ENCODE measurements at regions not wholly inside any gene's neighbourhood (a gene's known extent, or its start where the extent isn't known, plus 50 kb on each side); places are given as distances from the start of the nearest gene placed in this dataset.
"Not testable (repeated sequence)": the region's sequence is repeated elsewhere in the genome, so short reads cannot be mapped to it uniquely, and the experiment has no call there.

DNA sequence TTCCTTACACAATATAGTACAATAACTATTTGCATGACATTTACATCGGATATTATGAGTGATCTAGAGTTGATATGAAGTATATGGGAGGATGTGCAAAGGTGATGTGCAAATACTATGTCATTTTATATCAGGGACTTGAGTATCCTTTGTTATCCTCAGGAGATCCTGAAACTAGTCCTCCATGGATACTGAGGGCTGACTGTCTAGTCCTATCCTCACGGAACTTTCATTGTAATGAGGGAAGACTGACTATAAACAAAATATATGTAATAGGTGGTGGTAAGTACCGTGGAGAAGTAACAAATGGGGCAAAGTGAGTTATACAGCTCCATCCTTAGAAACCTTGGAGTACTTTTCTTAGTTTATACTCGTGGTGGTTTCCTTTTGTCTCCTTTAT lies 1373.1 kb downstream of the CDH12 start:
- ATAC-seq; intact Hi-C loops (cut with DNase I); H3K27me3 ChIP-seq; H3K9me3 ChIP-seq; H3K4me3 ChIP-seq; FAIRE-seq; H3K27ac ChIP-seq; H3K4me1 ChIP-seq; DNase-seq: not testable (repeated sequence)
- WGBS, 2 donors: 90% methylated on average over 3 of the region's 4 CpGs
- H3K36me3 ChIP-seq: peaks cover 0 to 19% (median 0%) of the 10 kb centered on the region in 3 donors

- FAIRE-seq; intact Hi-C loops (cut with DNase I); H3K36me3 ChIP-seq; H3K4me1 ChIP-seq; H3K9me3 ChIP-seq; DNase-seq; ATAC-seq; H3K4me3 ChIP-seq; H3K27ac ChIP-seq; H3K27me3 ChIP-seq: not testable (repeated sequence)
- WGBS, 2 donors: 94 to 95% methylated on average over 4 to 6 of the region's 6 CpGs
Observed at GRCh38 chr5:21473981-21474380, 1379.2 kb downstream of the CDH12 start.

DNA sequence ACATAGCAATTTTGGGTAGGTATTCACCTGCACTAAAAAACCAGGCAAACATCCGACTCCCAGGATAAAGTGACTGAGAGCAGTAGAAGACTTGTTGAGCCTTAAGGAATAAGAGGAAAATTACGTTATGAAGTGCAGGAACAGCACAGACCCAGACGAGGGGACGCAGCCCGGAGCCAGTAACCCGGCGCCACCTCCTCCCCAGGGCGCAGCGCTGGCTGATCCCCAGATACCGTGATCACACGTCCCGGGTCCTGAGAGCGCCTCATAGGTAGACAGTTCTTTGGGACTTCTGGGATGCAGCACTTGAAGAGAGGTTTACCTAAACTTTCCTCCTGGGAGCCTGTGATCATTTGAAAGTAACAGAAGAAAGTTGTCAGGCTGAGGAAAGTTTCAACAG lies 1379.7 kb downstream of the CDH12 start:
- 96 to 98% methylated on average over 13 of the region's 13 CpGs for WGBS, 2 donors
- FAIRE-seq; H3K27me3 ChIP-seq; intact Hi-C loops (cut with DNase I); H3K27ac ChIP-seq; ATAC-seq; DNase-seq; H3K36me3 ChIP-seq; H3K9me3 ChIP-seq; H3K4me3 ChIP-seq; H3K4me1 ChIP-seq: not testable (repeated sequence)

DNA sequence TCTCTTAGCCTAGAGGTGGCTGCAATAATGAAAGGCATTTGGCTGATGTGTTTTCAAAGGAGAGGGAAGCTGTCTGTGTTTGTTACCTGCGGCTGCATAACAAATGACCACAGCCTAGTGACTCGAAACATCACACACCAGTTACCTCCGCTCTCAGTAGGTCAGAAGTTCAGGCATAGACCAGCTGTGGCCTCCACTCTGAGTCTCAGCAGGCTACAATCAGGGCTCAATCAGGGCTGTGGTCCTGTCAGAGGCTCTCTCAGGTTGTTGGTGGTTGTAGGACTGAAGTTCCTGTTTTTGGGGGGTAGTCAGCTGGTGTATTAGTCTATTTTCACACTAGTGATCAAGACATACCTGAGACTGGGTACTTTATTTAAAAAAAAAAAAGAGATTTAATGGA lies 1381.5 kb downstream of the CDH12 start:
- H3K27me3 ChIP-seq; ATAC-seq; H3K9me3 ChIP-seq; H3K27ac ChIP-seq; H3K4me1 ChIP-seq; DNase-seq; FAIRE-seq; H3K4me3 ChIP-seq; intact Hi-C loops (cut with DNase I); H3K36me3 ChIP-seq: not testable (repeated sequence)
- 98% methylated on average over 3 of the region's 3 CpGs; no CpG with 5 or more reads in 1 of the 2 donors for WGBS, 2 donors

DNA sequence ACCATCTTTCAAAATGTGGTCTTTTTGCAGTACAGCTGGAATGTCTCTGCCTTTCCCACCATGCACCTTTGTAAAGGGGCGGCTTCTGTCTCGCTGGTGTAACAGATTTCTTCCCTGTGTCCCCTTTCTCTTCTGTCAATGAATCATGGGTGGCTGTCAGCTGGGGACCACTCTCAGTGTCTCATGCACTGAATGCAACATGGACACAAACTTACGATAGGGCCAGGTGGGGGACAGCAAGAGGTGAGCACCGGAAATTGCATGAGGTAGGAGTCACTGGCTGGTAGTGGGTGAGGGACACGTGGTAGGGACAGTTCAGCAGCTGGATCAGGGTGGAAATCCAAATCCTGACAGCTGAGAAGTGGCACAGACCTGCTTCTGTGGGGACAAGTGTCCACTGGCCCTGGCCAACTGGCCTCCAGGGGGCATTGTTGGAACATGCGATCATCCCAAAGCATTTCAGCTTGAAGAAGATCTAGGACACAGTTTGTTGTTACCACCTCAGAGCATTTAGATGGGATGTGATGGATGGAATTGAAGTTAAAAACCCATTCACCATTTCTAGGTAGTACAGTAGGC lies 1383.5 kb downstream of the CDH12 start:
- peak in 2 of 4 donors; percentile 22 to 55 for ATAC-seq
- FAIRE-seq; H3K4me3 ChIP-seq; H3K9me3 ChIP-seq; H3K4me1 ChIP-seq; H3K27ac ChIP-seq; H3K27me3 ChIP-seq; H3K36me3 ChIP-seq; intact Hi-C loops (cut with DNase I); DNase-seq: not testable (repeated sequence)
- 82 to 85% methylated on average over 6 of the region's 6 CpGs for WGBS, 2 donors
- TF ChIP-seq CTCF (IDR thresholded peaks at IDR 0.05): peak in 1 of 4 donors; percentile 9

GRCh38 chr5:21467544-21467943 lies 1385.6 kb downstream of the CDH12 start:
- not testable (repeated sequence) for FAIRE-seq

DNA sequence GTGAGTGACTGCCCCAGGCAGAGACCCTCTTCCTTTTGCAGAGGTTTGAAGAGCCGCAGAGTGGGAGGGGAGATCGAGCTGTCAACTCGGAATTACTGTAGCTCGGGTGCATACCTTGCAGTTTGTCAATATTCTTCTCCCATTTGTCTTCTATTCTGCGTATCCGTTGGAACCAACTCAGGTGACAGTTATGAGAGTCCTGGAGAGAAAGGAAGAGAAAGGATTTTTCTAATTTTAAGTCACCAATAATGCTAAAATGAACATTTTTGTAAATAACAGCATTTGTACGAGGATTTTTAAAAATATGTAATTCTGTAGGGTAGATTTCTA lies 1393.4 kb downstream of the CDH12 start:
- H3K4me1 ChIP-seq; H3K9me3 ChIP-seq; H3K27me3 ChIP-seq; DNase-seq; intact Hi-C loops (cut with DNase I); H3K27ac ChIP-seq; FAIRE-seq; H3K36me3 ChIP-seq: not testable (repeated sequence)
- H3K4me3 ChIP-seq: peak overlapping the region; percentile 66 to 75 (median 72)
- ATAC-seq: peak in 3 of 4 donors; percentile 42 to 68 (median 55)
- 0% methylated on average over 1 of the region's 7 CpGs; no CpG with 5 or more reads in 1 of the 2 donors for WGBS, 2 donors

More at GRCh38 chr5:21467544-21467943, 1385.6 kb downstream of the CDH12 start:
- H3K4me1 ChIP-seq; H3K36me3 ChIP-seq; intact Hi-C loops (cut with DNase I); ATAC-seq; H3K4me3 ChIP-seq; H3K9me3 ChIP-seq; H3K27me3 ChIP-seq; DNase-seq; H3K27ac ChIP-seq: not testable (repeated sequence)
- 90 to 96% methylated on average over 1 to 2 of the region's 5 CpGs for WGBS, 2 donors

DNA sequence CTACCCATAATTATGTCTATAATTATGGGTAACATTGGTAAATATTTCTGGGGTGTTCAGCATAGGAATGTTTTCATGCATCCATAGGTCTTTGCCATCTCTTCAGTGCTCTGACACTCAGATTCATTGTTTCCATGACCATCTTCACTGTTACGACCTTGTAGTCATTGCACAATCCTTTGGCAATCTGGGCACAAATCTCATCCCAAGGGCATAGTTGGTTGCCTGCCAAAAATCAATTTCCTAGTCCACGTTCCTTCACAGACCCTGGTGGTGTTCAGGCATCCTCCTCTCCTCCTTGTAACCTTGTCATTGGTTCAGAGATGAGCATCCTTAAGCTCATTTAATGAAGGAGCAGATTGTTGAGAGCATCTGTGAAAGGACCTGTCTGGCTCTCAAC lies 1400.7 kb downstream of the CDH12 start:
- DNase-seq (no peak), ATAC-seq (no peak), FAIRE-seq (no peak)
- WGBS, 2 donors: 15 to 20% methylated on average over 2 of the region's 2 CpGs
- H3K36me3 ChIP-seq: no peaks in the 10 kb centered on the region
- no peaks in the 10 kb centered on the region for H3K9me3 ChIP-seq
- no peaks in the 10 kb centered on the region for H3K27me3 ChIP-seq
- no peak overlapping the region for H3K27ac ChIP-seq
- no peak overlapping the region for H3K4me3 ChIP-seq
- TF ChIP-seq CTCF (IDR thresholded peaks at IDR 0.05): no peak
- no peaks in the 10 kb centered on the region for H3K4me1 ChIP-seq
- intact Hi-C loops (cut with DNase I): no loop called here
